T-helper 1 cell treated with Interleukin-12 subunit alpha and Interleukin-12 subunit beta and Interleukin-4 antibody, amounts not matched to agents 30 μg/mL and 1 μg/mL, for 36 hours (primary cell): ENCODE measurements at regions not wholly inside any gene's neighbourhood (a gene's known extent, or its start where the extent isn't known, plus 50 kb on each side); places are given as distances from the start of the nearest gene placed in this dataset.
"Not testable (repeated sequence)": the region's sequence is repeated elsewhere in the genome, so short reads cannot be mapped to it uniquely, and the experiment has no call there.

ENCODE experiments used
- H3K27ac Mint-ChIP-seq: one replicate; pipeline ENCODE4 v1.8.0; 2021; ENCODE audit warnings: mild to moderate bottlenecking, mixed read lengths
- H3K27me3 Mint-ChIP-seq: one replicate; pipeline ENCODE4 v1.8.0; 2021; ENCODE audit warnings: low read depth, mixed read lengths
- H3K36me3 Mint-ChIP-seq: one replicate; pipeline ENCODE4 v1.8.0; 2021; ENCODE audit warnings: low read depth, mixed read lengths
- H3K4me1 Mint-ChIP-seq: one replicate; pipeline ENCODE4 v1.8.0; 2021; ENCODE audit warnings: low read depth, mixed read lengths
- H3K4me3 Mint-ChIP-seq: one replicate; pipeline ENCODE4 v1.8.0; 2021; ENCODE audit warnings: mild to moderate bottlenecking, moderate library complexity, mixed read lengths
- H3K9me3 Mint-ChIP-seq: one replicate; pipeline ENCODE4 v1.8.0; 2021; ENCODE audit warnings: mixed read lengths

DNA sequence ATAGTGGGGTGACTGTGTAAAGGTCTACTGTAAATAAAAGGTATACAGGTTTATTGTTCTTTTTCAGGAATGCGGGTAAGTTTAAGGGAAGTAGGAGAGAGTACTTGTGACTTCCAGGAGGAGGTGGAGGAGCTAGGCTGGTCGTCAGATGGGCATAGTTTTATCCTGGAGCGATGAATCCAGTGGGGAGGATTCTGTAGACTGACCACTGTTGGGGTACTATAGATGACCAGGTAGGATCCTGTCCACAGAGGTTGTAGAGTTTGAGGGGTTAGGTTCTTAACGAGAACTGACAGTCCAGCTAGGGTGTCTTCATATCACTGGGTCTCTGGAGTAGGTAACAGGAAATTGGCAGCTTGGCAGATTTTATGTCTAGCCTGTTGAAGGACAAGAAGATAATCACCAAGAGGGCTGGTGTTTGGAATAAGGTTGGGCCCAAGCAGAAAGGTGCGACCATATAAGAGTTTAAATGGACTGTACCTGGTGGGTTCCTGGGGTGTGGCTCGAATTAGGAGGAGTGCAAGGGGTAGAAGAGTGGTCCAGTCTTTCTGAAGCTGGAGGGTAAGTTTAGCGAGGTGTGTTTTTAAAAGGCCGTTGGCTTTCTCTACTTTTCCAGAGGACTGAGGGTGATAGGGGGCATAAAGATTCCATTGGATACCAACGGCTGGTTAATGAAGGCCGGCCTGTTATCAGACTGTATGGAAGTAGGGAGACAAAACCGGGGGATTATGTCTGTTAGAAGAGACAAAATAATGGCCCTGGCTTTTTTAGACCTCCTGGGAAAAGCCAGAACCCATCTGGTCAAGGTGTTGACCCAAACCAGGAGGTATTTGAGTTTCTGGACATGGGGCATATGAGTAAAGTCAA lies 751.3 kb upstream of the ADGRB3 start:
- Mint-ChIP-seq H3K27me3 (no peaks in the 10 kb centered on the region), H3K4me3 (no peak overlapping the region)

DNA sequence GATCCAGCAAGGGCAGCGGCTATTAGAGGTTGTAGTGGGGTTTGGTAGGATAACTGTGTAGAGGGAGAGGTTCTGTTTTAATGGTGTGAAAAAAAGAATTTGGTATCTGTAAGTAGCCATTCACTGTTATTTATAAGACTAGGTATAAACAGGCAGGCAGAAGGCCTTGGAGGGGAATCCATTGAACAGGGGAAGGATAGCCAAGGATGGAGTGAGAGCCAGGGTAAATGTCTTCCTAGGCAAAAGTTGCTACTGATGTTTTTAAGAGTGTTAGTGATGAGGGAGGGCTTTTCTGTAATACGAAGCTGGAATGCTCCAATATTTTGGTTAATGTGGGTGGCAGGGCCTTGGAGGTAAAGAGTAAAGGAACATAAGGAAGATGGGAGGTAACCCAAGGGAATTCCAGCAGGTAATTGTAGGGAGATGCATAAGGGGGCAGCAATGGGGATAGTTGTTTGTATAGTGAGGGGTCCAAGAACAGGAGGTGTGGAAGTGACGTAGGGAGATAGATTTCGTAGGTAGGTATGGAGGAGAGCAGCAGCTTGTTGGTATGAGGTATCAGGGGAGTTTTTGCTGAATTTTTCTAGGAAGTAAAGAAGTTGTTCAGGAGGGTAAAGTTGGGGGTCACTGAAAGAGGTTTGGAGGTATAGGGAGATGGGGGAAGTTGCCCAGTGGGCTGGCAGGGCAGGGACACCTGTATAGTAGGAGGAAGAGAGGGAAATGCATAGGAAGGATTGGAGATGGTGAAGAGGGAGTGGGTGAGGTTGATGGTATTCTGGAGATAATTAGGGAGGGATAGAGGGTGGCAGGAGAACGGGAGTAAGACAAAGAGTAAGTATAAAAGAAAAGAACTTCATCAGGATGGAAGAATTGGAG lies 752.4 kb upstream of the ADGRB3 start:
- Mint-ChIP-seq H3K4me3 (no peak overlapping the region), H3K27ac (no peak overlapping the region)

More for the DNA sequence above, 751.3 kb upstream of the ADGRB3 start:
- H3K9me3 Mint-ChIP-seq = peaks cover 14% of the 10 kb centered on the region
- H3K36me3 Mint-ChIP-seq = no peaks in the 10 kb centered on the region
- no peaks in the 10 kb centered on the region for H3K4me1 Mint-ChIP-seq
- no peak overlapping the region for H3K27ac Mint-ChIP-seq

DNA sequence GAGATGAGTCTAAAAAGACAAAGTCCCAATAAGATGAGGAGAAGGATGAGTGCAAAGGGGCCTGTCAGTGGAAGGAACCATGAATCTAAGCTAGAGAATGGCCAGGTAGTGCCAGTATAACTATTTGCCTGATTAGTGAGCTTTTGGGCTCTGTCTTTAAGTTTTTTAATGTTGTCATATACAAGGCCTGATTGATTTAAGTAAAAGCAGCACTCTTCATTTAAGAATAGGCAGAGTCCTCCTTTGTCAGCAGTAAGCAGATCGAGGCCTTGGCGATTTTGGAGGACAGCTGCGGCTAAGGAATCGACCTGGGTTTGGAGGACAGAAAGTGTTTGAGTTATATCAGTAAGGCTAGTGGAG lies 753.4 kb upstream of the ADGRB3 start:
- H3K27me3 Mint-ChIP-seq = no peaks in the 10 kb centered on the region
- H3K4me1 Mint-ChIP-seq = no peaks in the 10 kb centered on the region
- no peak overlapping the region for H3K4me3 Mint-ChIP-seq

More for the DNA sequence above, 752.4 kb upstream of the ADGRB3 start:
- H3K36me3 Mint-ChIP-seq = no peaks in the 10 kb centered on the region
- H3K4me1 Mint-ChIP-seq = no peaks in the 10 kb centered on the region
- peaks cover 4% of the 10 kb centered on the region for H3K9me3 Mint-ChIP-seq
- no peaks in the 10 kb centered on the region for H3K27me3 Mint-ChIP-seq

DNA sequence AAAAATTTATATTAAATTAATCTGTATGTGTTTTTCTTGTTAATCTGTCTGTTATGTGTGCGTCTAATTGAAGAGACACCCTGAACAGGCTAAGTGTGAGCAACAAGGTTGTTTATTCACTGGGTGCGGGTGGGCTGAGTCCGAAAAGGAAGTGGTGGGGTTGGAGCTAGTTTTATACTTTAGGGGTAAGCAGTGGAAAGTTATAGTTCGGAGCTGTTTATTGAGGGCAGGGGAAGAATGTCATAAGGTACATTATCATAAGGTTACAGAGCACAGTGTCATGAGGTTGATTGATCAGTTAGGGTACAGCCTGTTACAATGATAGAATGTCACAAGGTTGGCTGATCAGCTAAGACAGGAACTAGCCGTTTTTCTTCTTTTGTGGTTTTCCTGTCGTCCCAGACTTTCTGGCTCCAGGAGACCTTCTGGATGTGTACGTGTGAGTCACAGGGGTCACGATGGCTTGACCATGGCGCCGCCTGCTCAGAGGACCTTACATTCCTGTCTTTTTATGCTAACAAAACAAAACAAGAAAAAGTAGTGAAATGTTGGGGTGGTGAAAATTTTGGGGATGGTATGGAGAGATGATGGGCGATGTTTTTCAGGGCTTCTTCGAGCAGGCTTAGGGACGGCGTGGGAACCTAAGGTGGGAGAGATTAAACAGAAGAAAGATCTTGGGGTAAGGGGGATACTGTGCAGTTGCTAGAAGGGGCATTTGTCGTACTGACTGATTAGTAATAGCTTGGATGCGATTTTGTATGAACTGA lies 754.0 kb upstream of the ADGRB3 start:
- Mint-ChIP-seq H3K27me3 (no peaks in the 10 kb centered on the region), H3K9me3 (no peaks in the 10 kb centered on the region), H3K4me3 (no peak overlapping the region)

More for the DNA sequence above, 753.4 kb upstream of the ADGRB3 start:
- H3K27ac Mint-ChIP-seq = no peak overlapping the region
- no peaks in the 10 kb centered on the region for H3K36me3 Mint-ChIP-seq
- H3K9me3 Mint-ChIP-seq = no peaks in the 10 kb centered on the region

DNA sequence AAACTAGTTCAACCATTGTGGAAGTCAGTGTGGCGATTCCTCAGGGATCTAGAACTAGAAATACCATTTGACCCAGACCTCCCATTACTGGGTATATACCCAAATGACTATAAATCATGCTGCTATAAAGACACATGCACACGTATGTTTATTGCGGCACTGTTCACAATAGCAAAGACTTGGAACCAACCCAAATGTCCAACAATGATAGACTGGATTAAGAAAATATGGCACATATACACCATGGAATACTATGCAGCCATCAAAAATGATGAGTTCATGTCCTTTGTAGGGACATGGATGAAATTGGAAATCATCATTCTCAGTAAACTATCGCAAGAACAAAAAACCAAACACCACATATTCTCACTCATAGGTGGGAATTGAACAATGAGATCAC lies 754.7 kb upstream of the ADGRB3 start:
- H3K4me3 Mint-ChIP-seq, H3K4me1 Mint-ChIP-seq, H3K27me3 Mint-ChIP-seq, H3K27ac Mint-ChIP-seq, H3K36me3 Mint-ChIP-seq, H3K9me3 Mint-ChIP-seq: not testable (repeated sequence)

More for the DNA sequence above, 754.0 kb upstream of the ADGRB3 start:
- Mint-ChIP-seq H3K27ac (no peak overlapping the region), H3K4me1 (no peaks in the 10 kb centered on the region), H3K36me3 (no peaks in the 10 kb centered on the region)

DNA sequence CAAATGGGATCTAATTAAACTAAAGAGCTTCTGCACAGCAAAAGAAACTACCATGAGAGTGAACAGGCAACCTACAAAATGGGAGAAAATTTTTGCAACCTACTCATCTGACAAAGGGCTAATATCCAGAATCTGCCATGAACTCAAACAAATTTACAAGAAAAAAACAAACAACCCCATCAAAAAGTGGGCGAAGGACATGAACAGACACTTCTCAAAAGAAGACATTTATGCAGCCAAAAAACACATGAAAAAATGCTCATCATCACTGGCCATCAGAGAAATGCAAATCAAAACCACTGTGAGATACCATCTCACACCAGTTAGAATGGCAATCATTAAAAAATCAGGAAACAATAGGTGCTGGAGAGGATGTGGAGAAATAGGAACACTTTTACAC lies 755.2 kb upstream of the ADGRB3 start:
- not testable (repeated sequence) for H3K36me3 Mint-ChIP-seq, H3K27me3 Mint-ChIP-seq, H3K4me1 Mint-ChIP-seq, H3K27ac Mint-ChIP-seq, H3K9me3 Mint-ChIP-seq, H3K4me3 Mint-ChIP-seq

DNA sequence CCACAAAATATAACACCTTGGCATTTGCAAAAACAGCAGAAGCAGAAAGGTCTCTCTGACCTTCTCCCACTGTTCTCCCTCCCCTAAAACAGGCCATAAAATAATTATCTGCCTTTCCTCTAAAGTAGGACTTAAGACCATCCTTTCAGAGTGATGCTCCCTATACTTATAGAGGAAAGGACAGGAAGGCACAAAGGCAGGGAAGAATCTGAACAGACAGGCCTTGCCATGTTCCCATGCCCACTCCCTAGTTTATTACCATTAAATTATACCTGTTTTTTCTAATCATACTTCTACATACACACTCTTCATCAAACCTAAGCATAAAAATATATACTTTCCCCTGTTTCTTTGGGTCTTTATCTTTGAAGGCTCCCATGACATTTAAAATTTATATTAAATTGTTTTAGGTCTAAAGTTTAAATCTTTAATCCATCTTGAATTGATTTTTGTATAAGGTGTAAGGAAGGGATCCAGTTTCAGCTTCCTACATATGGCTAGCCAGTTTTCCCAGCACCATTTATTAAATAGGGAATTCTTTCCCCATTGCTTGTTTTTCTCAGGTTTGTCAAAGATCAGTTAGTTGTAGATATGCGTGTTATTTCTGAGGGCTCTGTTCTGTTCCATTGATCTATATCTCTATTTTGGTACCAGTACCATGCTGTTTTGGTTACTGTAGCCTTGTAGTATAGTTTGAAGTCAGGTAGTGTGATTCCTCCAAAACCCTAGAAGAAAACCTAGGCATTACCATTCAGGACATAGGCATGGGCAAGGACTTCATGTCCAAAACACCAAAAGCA lies 755.8 kb upstream of the ADGRB3 start:
- not testable (repeated sequence) for H3K9me3 Mint-ChIP-seq, H3K27me3 Mint-ChIP-seq, H3K4me3 Mint-ChIP-seq, H3K36me3 Mint-ChIP-seq, H3K4me1 Mint-ChIP-seq, H3K27ac Mint-ChIP-seq

DNA sequence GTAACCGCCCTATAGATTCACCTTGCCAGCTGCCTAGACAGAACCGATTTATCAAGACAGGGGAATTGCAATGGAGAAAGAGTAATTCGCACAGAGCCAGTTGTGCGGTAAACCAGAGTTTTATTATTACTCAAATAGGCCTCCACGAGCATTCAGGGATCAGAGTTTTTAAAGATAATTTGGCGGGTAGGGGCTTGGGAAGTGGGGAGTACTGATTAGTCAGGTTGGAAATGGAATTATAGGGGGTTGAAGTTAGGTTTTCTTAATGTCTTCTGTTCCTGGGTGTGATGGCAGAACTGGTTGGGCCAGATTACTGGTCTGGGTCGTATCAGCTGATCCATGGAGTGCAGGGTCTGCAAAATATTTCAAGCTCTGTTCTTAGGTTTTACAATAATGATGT lies 756.9 kb upstream of the ADGRB3 start:
- not testable (repeated sequence) for H3K4me3 Mint-ChIP-seq, H3K4me1 Mint-ChIP-seq, H3K36me3 Mint-ChIP-seq, H3K27ac Mint-ChIP-seq, H3K27me3 Mint-ChIP-seq
- H3K9me3 Mint-ChIP-seq = peaks cover 11% of the 10 kb centered on the region

DNA sequence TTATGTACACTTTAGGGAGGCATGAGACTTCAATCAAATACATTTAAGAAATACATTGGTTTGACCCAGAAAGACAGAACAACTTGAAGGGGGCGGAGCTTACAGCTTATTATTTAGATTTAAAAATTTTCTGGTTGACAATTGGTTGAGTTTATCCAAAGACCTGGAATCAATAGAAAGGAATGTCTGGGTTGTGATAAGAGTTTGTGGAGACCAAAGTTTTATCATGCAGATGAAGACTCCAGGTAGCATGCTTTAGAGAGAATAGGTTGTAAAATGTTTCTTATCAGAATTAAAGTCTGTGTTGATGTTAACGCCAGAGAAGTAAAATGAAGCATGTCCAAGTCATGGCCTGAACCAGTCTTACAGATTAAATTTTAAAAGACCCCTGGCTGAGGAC lies 757.8 kb upstream of the ADGRB3 start:
- no peak overlapping the region for H3K4me3 Mint-ChIP-seq
- H3K4me1 Mint-ChIP-seq = no peaks in the 10 kb centered on the region
- peaks cover 13% of the 10 kb centered on the region for H3K9me3 Mint-ChIP-seq
- no peaks in the 10 kb centered on the region for H3K27me3 Mint-ChIP-seq
- H3K36me3 Mint-ChIP-seq = no peaks in the 10 kb centered on the region
- no peak overlapping the region for H3K27ac Mint-ChIP-seq

DNA sequence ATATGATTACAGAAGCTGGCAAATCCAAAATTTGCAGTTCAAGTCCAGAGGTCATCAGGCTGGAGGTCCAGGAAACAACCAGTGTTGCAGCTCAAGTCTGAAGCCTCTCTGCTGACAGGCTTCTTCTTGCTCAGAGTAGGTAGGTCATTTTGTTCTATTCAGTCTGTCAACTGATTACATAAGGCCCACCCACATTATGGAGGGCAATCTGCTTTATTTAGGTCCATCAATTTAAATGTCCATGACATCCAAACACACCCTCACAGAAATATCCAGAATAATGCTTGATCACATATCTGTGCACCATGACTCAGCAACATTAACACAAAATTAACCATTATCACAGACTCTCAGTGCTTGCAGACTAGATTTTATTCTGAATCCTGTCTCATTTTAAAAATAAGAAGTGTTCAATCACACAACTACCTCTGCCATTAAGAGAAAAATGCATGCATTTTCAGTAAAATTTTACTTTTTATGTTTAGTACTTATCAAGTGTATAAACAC lies 759.2 kb upstream of the ADGRB3 start:
- Mint-ChIP-seq H3K27me3 (no peaks in the 10 kb centered on the region), H3K9me3 (peaks cover 13% of the 10 kb centered on the region), H3K4me3 (no peak overlapping the region), H3K27ac (no peak overlapping the region), H3K36me3 (no peaks in the 10 kb centered on the region), H3K4me1 (no peaks in the 10 kb centered on the region)

DNA sequence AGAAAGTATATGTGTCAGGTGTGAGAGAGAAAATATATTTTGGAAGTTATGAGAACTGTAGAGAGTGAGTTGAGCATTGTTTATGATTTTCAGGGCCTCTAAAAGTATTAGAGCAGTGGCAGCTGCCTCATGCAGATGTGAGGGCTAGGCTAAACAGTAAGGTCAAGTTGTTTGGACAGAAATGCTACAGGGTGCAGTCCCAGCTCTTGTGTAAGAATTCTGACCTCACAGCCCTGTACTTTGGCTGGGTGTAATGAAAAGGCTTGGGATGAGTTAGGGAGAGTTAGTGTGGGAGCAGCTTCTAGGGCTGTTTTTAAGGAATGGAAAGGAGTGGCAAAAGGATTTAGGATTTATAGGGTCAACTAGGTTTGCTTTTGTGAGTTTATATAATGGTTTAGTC lies 764.8 kb upstream of the ADGRB3 start:
- H3K4me3 Mint-ChIP-seq = no peak overlapping the region
- peaks cover 13% of the 10 kb centered on the region for H3K9me3 Mint-ChIP-seq
- no peaks in the 10 kb centered on the region for H3K4me1 Mint-ChIP-seq
- no peaks in the 10 kb centered on the region for H3K27me3 Mint-ChIP-seq
- H3K27ac Mint-ChIP-seq = no peak overlapping the region
- no peaks in the 10 kb centered on the region for H3K36me3 Mint-ChIP-seq

DNA sequence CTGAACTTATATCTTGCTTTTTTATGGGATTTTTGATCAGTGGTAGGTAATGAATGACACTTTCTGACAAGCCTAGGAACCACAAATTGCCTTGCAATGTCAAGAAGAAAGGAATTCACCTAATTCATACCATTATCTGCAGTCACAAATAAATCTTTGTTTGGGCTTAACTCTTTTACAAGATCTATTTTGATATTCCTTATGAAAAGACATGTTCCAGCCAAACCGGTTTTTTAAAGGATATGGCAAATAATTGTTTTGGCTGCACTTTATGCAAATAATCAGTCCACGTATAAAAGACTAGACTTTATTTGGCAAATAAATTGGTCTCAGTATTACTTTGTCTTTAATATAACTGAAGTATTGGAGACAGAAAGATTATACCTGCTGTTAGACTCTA lies 771.7 kb upstream of the ADGRB3 start:
- H3K27ac Mint-ChIP-seq = no peak overlapping the region
- H3K4me3 Mint-ChIP-seq = no peak overlapping the region
- no peaks in the 10 kb centered on the region for H3K27me3 Mint-ChIP-seq
- no peaks in the 10 kb centered on the region for H3K9me3 Mint-ChIP-seq
- H3K36me3 Mint-ChIP-seq = no peaks in the 10 kb centered on the region
- H3K4me1 Mint-ChIP-seq = no peaks in the 10 kb centered on the region

DNA sequence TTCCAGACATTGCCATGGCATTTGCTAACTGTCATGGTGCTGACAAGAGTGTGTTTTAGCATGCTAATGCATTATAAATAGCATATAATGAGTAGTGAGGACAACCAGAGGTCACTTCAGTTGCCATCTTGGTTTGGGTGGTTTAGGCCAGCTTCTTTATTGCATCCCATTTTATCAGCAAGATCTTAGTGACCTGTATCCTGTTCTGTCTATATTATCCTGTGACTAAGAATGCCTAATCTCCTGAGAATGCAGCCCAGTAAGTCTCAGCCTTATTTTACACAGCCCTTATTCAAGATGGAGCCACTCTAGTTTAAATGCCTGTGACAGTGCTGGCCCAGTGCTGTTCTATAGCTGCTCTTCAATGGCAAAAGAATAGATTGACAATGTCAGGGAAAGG lies 781.0 kb upstream of the ADGRB3 start:
- H3K9me3 Mint-ChIP-seq = peaks cover 24% of the 10 kb centered on the region

DNA sequence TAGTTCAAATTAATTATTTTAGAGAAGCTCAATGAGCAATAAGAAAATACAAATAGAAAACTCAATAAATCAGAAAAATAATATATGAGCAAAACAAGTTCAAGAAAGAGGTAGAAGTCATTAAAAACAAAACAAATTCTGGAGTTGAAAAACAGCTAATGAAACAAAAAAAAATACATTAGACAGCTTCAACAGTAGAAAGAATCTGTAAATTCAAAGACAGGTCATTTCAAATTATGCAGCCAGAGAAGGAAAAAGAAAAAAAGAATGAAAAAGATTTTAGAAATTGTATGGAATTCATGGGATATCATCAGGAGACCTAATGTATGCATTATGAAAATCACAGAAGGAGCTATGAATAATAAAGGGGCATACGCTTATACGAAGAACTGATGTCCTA lies 795.3 kb upstream of the ADGRB3 start:
- Mint-ChIP-seq H3K27me3 (no peaks in the 10 kb centered on the region), H3K4me1 (no peaks in the 10 kb centered on the region), H3K9me3 (peaks cover 28% of the 10 kb centered on the region), H3K36me3 (no peaks in the 10 kb centered on the region), H3K27ac (no peak overlapping the region), H3K4me3 (no peak overlapping the region)

More for the DNA sequence above, 781.0 kb upstream of the ADGRB3 start:
- H3K27me3 Mint-ChIP-seq = no peaks in the 10 kb centered on the region
- no peak overlapping the region for H3K4me3 Mint-ChIP-seq
- H3K27ac Mint-ChIP-seq = no peak overlapping the region
- no peaks in the 10 kb centered on the region for H3K36me3 Mint-ChIP-seq
- H3K4me1 Mint-ChIP-seq = no peaks in the 10 kb centered on the region
